PC-9 (cell line): ENCODE measurements at regions not wholly inside any gene's neighbourhood (a gene's known extent, or its start where the extent isn't known, plus 50 kb on each side); places are given as distances from the start of the nearest gene placed in this dataset.

Source experiments
- BruUV-seq: library from RNA; stranded (reverse); fragments of 400-500 nt; replicated peaks from 2 replicates; lab custom pipeline; 2021; lab: Mats Ljungman, UMichigan
- CTCF ChIA-PET: fragments of 300-600 bp; sonication (Branson Sonifier 250); formaldehyde crosslinking; loops from one replicate; lab custom pipeline; 2022; ENCODE audit warnings: antibody characterized with exemption; lab: Charles Lee
- POLR2A ChIA-PET: fragments of 300-600 bp; sonication (Branson Sonifier 250); formaldehyde crosslinking; loops from one replicate; lab custom pipeline; 2022; ENCODE audit warnings: antibody characterized with exemption; ENCODE audit not compliant: unreplicated experiment; lab: Charles Lee
- DNase-seq, 2 experiments: peaks; one replicate each; pipeline versions ENCODE4 v3.0.0 to v3.0.0-alpha.2; 2015 to 2022; ENCODE audit warnings: mixed read lengths in 1 of 2
- H2AFZ ChIP-seq: fragments of 200-600 bp; sonication (generic); 2 replicates; pipeline ENCODE4 v1.8.1; 2017; ENCODE audit warnings: antibody characterized with exemption
- H3F3A ChIP-seq: fragments of 200-600 bp; sonication (generic); 2 replicates; pipeline ENCODE4 v1.8.1; 2017; ENCODE audit warnings: antibody characterized with exemption, mild to moderate bottlenecking, low read depth; ENCODE audit not compliant: insufficient read depth
- H3K27ac ChIP-seq: fragments of 200-600 bp; sonication (generic); 2 replicates; pipeline ENCODE4 v1.6.1; 2016; ENCODE audit warnings: mixed run types
- H3K27me3 ChIP-seq: fragments of 200-600 bp; sonication (generic); 2 replicates; pipeline ENCODE4 v1.6.1; 2016; ENCODE audit warnings: low read depth, mixed run types; ENCODE audit not compliant: insufficient read depth
- H3K36me3 ChIP-seq: fragments of 200-600 bp; sonication (generic); 2 replicates; pipeline ENCODE4 v1.6.1; 2016; ENCODE audit warnings: low read depth, mixed run types
- H3K4me1 ChIP-seq: fragments of 200-600 bp; sonication (generic); replicated peaks from 2 replicates; pipeline ENCODE4 v1.6.1; 2016; ENCODE audit warnings: mixed run types; ENCODE audit not compliant: insufficient read depth
- H3K4me2 ChIP-seq: fragments of 200-600 bp; sonication (generic); 2 replicates; pipeline ENCODE4 v1.6.1; 2017; ENCODE audit warnings: mixed run types
- H3K4me3 ChIP-seq: fragments of 200-600 bp; sonication (generic); 2 replicates; pipeline ENCODE4 v1.6.1; 2016; ENCODE audit warnings: mixed run types
- H3K79me2 ChIP-seq: fragments of 200-600 bp; sonication (generic); 2 replicates; pipeline ENCODE4 v1.6.1; 2017; ENCODE audit warnings: low read depth, mixed run types
- H3K9me2 ChIP-seq: fragments of 200-600 bp; sonication (generic); 2 replicates; pipeline ENCODE4 v1.8.1; 2017; ENCODE audit warnings: mild to moderate bottlenecking; ENCODE audit not compliant: insufficient read depth
- H3K9me3 ChIP-seq: fragments of 200-600 bp; sonication (generic); 2 replicates; pipeline ENCODE4 v1.8.1; 2016; ENCODE audit warnings: low read depth; ENCODE audit not compliant: insufficient read depth
- H4K20me1 ChIP-seq: fragments of 200-600 bp; sonication (generic); 2 replicates; pipeline ENCODE4 v1.8.1; 2017; ENCODE audit not compliant: insufficient read depth
- CTCF ChIP-seq: fragments of 200-600 bp; sonication (generic); conservative IDR thresholded peaks from 2 replicates; pipeline ENCODE4 v1.6.1; 2017; ENCODE audit warnings: mixed run types, antibody characterized with exemption, mild to moderate bottlenecking, moderate library complexity
- EZH2 ChIP-seq: fragments of 200-600 bp; sonication (generic); IDR thresholded peaks from 2 replicates; pipeline ENCODE4 v1.8.0; 2017; ENCODE audit warnings: antibody characterized with exemption, low read depth
- intact Hi-C: fragments of 100-400 bp; cut with micrococcal nuclease; formaldehyde crosslinking; loops from one replicate; pipeline ENCODE4 v1.10.0; 2022; ENCODE audit not compliant: unreplicated experiment

DNA sequence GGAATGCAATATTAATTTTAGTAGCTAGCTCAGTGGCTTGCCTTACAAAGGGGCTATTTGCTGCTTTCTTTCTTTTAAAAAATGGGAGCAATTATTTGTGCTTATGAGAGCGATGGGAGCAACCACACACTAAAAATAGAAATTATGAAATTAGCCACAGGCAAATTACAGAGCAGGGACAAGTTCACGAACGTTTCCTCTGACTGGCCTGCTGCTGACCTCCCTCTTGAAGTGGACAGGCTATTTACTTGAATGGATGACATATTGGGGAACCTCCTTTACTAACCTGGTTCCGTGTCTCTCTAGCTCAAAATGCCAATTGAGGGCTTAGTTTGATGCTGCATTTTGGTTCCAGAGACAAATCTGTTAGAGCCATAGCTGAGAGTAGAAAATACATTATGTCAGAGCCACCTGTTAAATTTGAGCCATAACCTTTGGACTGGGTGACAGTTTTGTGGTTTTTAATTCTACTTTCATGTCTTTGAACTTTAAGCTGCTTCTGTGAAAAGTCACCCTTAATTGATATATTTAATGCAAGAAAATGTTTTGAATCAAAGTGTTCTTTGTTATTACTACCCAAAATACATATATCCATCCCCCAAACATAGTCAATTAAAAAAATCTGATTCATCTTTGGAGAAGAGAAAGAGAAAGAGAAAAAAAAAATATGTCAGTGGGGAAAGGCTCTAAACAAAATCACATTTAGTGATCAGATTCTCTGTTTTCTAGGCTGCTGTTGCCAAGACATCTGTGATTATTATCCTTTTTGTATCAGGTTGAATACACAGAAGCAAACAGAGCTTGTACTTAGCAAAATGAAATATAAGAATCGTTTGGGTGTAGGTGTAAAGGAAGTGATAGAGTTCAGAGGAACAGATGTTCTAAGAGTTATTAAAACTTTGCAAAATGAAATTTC is 351.9 kb downstream of the ADGRL2 start:
- intact Hi-C loops = no loop called here

GRCh38 chr1:82145656-82146055 is 344.9 kb downstream of the ADGRL2 start:
- ChIA-PET CTCF (no interaction called here), POLR2A (no interaction called here)
- no peaks in the 10 kb centered on the region for H3K9me2 ChIP-seq
- no peak overlapping the region for H3K4me2 ChIP-seq
- TF ChIP-seq CTCF (no peak), EZH2 (no peak)
- H3K4me1 ChIP-seq = no peaks in the 10 kb centered on the region
- no peaks in the 10 kb centered on the region for H3K27me3 ChIP-seq
- H3K36me3 ChIP-seq = no peaks in the 10 kb centered on the region
- H2AFZ ChIP-seq = no peak overlapping the region
- BruUV-seq = no TSS peak
- intact Hi-C loops = no loop called here
- H4K20me1 ChIP-seq = no peaks in the 10 kb centered on the region
- H3K4me3 ChIP-seq = no peak overlapping the region
- H3F3A ChIP-seq = no peaks in the 10 kb centered on the region
- no peaks in the 10 kb centered on the region for H3K9me3 ChIP-seq
- no peak overlapping the region for H3K27ac ChIP-seq
- no peaks in the 10 kb centered on the region for H3K79me2 ChIP-seq
- no peak for DNase-seq

More for the DNA sequence above, 351.9 kb downstream of the ADGRL2 start:
- H3K4me1 ChIP-seq = no peaks in the 10 kb centered on the region
- H3K9me2 ChIP-seq = no peaks in the 10 kb centered on the region
- H3K27me3 ChIP-seq = no peaks in the 10 kb centered on the region
- H3K36me3 ChIP-seq = no peaks in the 10 kb centered on the region
- no TSS peak for BruUV-seq
- no peaks in the 10 kb centered on the region for H3K79me2 ChIP-seq
- ChIA-PET CTCF (no interaction called here), POLR2A (no interaction called here)
- DNase-seq = no peak
- H3K4me3 ChIP-seq = no peak overlapping the region
- no peaks in the 10 kb centered on the region for H4K20me1 ChIP-seq
- no peak overlapping the region for H3K4me2 ChIP-seq
- H2AFZ ChIP-seq = no peak overlapping the region
- H3F3A ChIP-seq = no peaks in the 10 kb centered on the region
- no peaks in the 10 kb centered on the region for H3K9me3 ChIP-seq
- TF ChIP-seq EZH2 (no peak), CTCF (no peak)
- H3K27ac ChIP-seq = no peak overlapping the region

- ChIA-PET POLR2A (no interaction called here), CTCF (no interaction called here)
- H3K36me3 ChIP-seq = no peaks in the 10 kb centered on the region
- TF ChIP-seq CTCF (no peak), EZH2 (no peak)
- intact Hi-C loops = no loop called here
- H4K20me1 ChIP-seq = no peaks in the 10 kb centered on the region
- no peaks in the 10 kb centered on the region for H3K79me2 ChIP-seq
- H3K4me3 ChIP-seq = no peak overlapping the region
- no peaks in the 10 kb centered on the region for H3K9me2 ChIP-seq
- H2AFZ ChIP-seq = no peak overlapping the region
- H3K27me3 ChIP-seq = no peaks in the 10 kb centered on the region
- H3K27ac ChIP-seq = no peak overlapping the region
- no TSS peak for BruUV-seq
- no peaks in the 10 kb centered on the region for H3F3A ChIP-seq
- H3K4me1 ChIP-seq = no peaks in the 10 kb centered on the region
- DNase-seq = no peak
- no peak overlapping the region for H3K4me2 ChIP-seq
- H3K9me3 ChIP-seq = no peaks in the 10 kb centered on the region
Measured at GRCh38 chr1:82143108-82143833, 342.5 kb downstream of the ADGRL2 start.
